GM21360 (cell line): ENCODE measurements at regions not wholly inside any gene's neighbourhood (a gene's known extent, or its start where the extent isn't known, plus 50 kb on each side); places are given as distances from the start of the nearest gene placed in this dataset.
"Not testable (repeated sequence)": the region's sequence is repeated elsewhere in the genome, so short reads cannot be mapped to it uniquely, and the experiment has no call there.

Experiments
- ATAC-seq: cut with Tn5 transposase; IDR thresholded peaks from one replicate; pipeline ENCODE4 v1.9.1; 2021; ENCODE audit warnings: mild to moderate bottlenecking, moderate library complexity; ENCODE audit not compliant: unreplicated experiment

GRCh38 chr2:58414506-58414905, 173.4 kb upstream of the FANCL start:
- no peak for ATAC-seq

- ATAC-seq, result no peak
These were observed 169.4 kb upstream of the FANCL start for GRCh38 chr2:58410549-58410948.

GRCh38 chr2:58407487-58407886, 166.4 kb upstream of the FANCL start:
- no peak for ATAC-seq

- no peak for ATAC-seq
These were observed 164.2 kb upstream of the FANCL start for GRCh38 chr2:58405341-58405740.

- ATAC-seq, result no peak
These were observed 160.8 kb upstream of the FANCL start for GRCh38 chr2:58401936-58402335.

- no peak for ATAC-seq
These were observed 157.3 kb upstream of the FANCL start for GRCh38 chr2:58398406-58398805.

GRCh38 chr2:58387701-58388100, 146.6 kb upstream of the FANCL start:
- no peak for ATAC-seq

DNA sequence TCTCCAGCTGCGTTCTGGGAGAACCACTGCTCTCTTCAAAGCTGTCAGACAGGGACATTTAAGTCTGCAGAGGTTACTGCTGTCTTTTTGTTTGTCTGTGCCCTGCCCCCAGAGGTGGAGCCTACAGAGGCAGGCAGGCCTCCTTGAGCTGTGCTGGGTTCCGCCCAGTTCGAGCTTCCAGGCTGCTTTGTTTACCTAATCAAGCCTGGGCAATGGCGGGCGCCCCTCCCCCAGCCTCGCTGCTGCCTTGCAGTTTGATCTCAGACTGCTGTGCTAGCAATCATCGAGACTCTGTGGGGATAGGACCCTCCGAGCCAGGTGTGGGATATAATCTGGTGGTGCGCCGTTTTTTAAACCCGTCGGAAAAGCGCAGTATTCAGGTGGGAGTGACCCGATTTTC, 145.8 kb upstream of the FANCL start:
- not testable (repeated sequence) for ATAC-seq

DNA sequence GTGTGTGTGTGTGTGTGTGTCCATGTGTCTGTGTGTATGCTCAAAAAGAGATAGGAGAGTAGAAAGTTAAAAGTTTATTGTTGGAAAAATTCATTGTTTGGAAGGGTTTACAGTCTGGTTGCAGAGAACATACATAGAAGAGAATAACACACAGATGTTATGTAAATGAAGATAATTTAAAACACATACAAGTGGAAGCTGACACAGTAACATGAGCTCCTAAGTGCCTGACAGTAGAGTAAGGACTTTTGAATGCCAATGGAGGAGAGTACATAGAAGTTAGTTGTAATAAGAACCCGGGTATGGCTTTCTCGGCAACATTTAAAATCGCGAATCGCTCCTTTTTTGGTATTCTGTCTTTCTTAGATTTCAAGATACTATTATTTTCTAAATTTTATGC, 137.0 kb upstream of the FANCL start:
- ATAC-seq, result no peak

DNA sequence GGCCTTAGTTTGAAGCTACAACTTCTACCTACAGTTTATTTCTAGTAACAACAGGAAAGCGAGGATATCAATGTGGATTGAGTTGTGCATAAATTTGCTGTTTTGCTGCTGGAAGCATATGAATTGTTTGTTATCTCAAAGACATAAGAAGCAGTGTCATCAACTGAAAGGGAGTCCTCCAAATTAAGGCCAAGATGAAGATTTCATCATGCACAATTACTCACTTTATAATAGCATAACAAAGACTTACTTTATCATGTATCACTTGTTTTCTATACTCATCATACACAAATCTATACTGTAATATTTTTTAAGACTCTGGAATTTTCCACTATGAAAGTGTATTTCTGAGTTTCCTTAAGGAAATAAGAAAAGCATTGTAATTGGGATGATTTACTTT, 136.1 kb upstream of the FANCL start:
- no peak for ATAC-seq

- peak; percentile 52 for ATAC-seq
These were observed 135.5 kb upstream of the FANCL start for GRCh38 chr2:58376592-58376991.

- ATAC-seq, result no peak
These were observed 128.5 kb upstream of the FANCL start for GRCh38 chr2:58369594-58369993.

DNA sequence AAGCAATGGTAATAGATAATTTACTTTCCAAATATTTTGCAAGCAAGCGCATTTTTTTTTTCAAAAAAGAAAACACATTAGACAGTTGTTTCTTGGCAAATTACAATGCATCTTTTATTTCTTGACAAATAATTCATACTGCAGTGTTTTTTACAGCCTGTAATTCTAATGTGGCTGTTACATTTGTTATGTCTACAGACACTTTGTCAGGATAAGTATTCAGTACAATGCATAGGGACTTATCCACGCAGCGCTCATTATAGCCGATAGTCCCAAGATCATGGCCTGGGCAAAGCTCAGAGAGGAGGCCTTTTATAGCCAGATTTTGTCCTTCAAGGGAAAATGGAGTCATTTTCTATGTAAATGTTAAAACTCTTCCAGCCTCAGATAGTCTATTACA, 123.0 kb upstream of the FANCL start:
- no peak for ATAC-seq

GRCh38 chr2:58358026-58358425, 116.9 kb upstream of the FANCL start:
- ATAC-seq, result no peak

DNA sequence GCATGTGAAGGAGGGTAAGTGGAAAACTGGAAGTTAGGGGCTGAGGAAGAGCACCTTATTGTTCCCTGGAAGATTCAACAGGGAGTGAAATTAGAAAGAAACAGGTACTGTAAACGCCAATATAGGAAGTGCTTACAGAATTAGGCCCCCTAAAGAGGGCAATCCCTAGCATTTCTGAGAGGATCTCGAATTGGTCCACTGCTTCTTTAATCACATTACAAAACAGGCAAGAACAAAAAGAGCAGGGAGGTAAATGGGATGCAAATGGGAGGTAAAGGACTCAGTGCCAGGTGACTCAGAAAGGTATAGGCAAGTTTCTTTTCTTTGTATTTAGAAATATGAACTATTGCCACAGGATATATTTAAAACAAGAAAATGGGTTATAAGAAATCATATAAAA, 116.4 kb upstream of the FANCL start:
- no peak for ATAC-seq

DNA sequence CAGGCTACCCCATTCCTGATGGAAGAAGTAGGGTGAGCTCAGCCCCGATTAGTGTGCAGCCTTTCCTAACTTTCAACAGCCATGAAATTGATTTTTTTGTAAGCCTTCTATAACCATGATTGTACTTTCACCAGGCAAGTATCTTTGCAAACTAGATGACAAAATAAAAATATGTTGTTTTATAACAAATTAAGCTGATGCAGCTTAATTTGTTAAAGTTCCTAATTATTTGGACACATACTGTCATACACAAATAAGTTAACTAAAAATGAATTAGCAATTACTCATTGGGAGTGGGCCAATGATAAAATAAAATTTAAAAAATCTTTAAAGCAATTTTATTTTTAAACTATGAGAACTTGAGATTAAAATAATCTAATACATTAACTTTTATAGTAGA, 113.1 kb upstream of the FANCL start:
- no peak for ATAC-seq

DNA sequence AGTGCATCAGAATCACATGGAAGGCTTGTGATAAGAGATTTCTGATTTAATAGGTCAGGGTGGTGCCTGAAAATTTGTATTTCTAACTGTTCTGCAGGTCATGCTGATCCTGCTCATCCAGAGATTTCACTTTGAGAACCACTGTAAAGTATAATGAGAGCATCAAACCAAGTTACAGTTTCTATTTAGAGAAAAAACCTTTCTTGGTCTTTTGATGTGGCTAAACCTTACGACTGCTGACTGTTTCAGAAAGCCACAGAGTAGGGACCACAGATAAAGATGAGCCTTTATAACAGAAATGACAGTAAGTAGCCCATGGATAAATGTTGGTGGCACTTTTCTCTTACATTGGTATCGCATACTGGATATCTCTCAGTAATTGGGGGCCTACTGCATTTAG, 109.4 kb upstream of the FANCL start:
- peak; percentile 98 for ATAC-seq

DNA sequence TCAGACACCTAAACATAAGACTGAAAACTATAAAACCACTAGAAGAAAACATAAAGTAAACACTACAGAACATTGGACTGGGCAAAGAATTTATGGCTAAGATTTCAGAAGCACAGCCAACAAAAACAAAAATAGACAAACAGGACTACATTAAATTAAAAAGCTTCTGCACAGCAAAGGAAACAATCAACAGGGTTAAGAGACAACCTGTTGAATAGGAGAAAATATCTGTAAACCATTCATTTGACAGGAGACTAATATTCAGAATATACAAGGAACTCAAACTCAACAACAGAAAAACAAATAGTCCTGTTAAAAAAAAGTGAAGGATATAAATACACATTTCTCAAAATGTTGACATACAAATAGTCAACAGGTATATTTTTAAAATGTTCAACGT, 106.7 kb upstream of the FANCL start:
- ATAC-seq, result no peak

GRCh38 chr2:58341047-58341446, 99.9 kb upstream of the FANCL start:
- ATAC-seq, result no peak

- no peak for ATAC-seq
These were observed 98.6 kb upstream of the FANCL start for GRCh38 chr2:58339548-58340243.

DNA sequence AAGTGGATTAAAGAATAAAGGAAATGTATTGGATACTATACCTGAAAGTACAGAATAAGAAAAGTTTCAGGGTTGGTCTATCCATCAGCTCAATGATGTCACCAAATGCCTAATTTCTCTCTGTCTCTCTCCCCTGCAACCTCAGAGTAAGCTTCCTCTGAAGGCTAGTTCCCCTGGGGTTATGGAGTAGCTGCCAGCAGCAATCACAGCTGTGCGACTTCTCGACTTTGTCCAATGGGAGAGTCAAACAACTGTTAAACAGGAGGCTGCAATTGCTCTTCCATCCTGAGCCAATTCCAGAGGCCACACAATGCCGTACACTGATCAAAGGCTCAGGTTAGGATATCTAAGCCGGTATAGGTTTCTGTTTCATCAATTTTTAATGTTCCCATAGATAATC, 95.3 kb upstream of the FANCL start:
- no peak for ATAC-seq

- no peak for ATAC-seq
These were observed 93.3 kb upstream of the FANCL start for GRCh38 chr2:58334414-58334813.

- not testable (repeated sequence) for ATAC-seq
These were observed 84.3 kb upstream of the FANCL start for GRCh38 chr2:58325296-58325895.
